ENCODE measurements at regions not wholly inside any gene's neighbourhood (a gene's known extent, or its start where the extent isn't known, plus 50 kb on each side); places are given as distances from the start of the nearest gene placed in this dataset.

GRCh38 chr9:131794393-131794792 is 54.5 kb upstream of the RAPGEF1 start:
- TF ChIP-seq POLR2A (IDR thresholded peaks at IDR 0.05; ENCODE audit: low read depth, low read length), result no peak
- TF ChIP-seq CTCF (conservative IDR thresholded peaks at IDR 0.05; ENCODE audit: low read depth, low read length), result no peak
- no peak for TF ChIP-seq SMC3 (IDR thresholded peaks at IDR 0.05; ENCODE audit: low read depth, low read length)
- TF ChIP-seq MAFK (IDR thresholded peaks at IDR 0.05; ENCODE audit: low read depth, low read length), result no peak
- no peak for TF ChIP-seq MAZ (IDR thresholded peaks at IDR 0.05; ENCODE audit: borderline replicate concordance, low read depth, low read length)
- no peak for TF ChIP-seq NFE2L2 (IDR thresholded peaks at IDR 0.05; ENCODE audit: low read depth, low read length)
- TF ChIP-seq BHLHE40 (IDR thresholded peaks at IDR 0.05; ENCODE audit: low read depth, low read length), result no peak
- TF ChIP-seq MXI1 (IDR thresholded peaks at IDR 0.05; ENCODE audit: borderline replicate concordance, low read depth, low read length), result no peak
- TF ChIP-seq RAD21 (IDR thresholded peaks at IDR 0.05; ENCODE audit: low read length), result no peak
- TF ChIP-seq USF2 (IDR thresholded peaks at IDR 0.05; ENCODE audit: low read depth, low read length), result no peak
- TF ChIP-seq RCOR1 (IDR thresholded peaks at IDR 0.05; ENCODE audit: insufficient replicate concordance, low read length), result no peak
- no peak for TF ChIP-seq CEBPB (IDR thresholded peaks at IDR 0.05; ENCODE audit: low read depth, low read length)
- no peak for TF ChIP-seq CHD1 (IDR thresholded peaks at IDR 0.05; ENCODE audit: low read depth, low read length)
- TF ChIP-seq ELK1 (IDR thresholded peaks at IDR 0.05; ENCODE audit: borderline replicate concordance, low read depth, low read length), result no peak
